NCI-H1105 treated with DMSO at 0.1 percent for 48 hours (cell line): ENCODE measurements at regions not wholly inside any gene's neighbourhood (a gene's known extent, or its start where the extent isn't known, plus 50 kb on each side); places are given as distances from the start of the nearest gene placed in this dataset.

ENCODE experiments used
- DNase-seq: peaks from one replicate; lab custom pipeline; 2025; lab: John Stamatoyannopoulos, UW

GRCh38 chr2:43086451-43087221 lies 139.8 kb downstream of the ZFP36L2 start:
- DNase-seq: no peak

GRCh38 chr2:43085929-43086328 lies 140.5 kb downstream of the ZFP36L2 start:
- no peak for DNase-seq

GRCh38 chr2:43085505-43085904 lies 140.9 kb downstream of the ZFP36L2 start:
- no peak for DNase-seq

- no peak for DNase-seq
These were observed 141.7 kb downstream of the ZFP36L2 start for GRCh38 chr2:43084699-43085091.

- DNase-seq: no peak
These were observed 142.4 kb downstream of the ZFP36L2 start for GRCh38 chr2:43083710-43084698.

- no peak for DNase-seq
These were observed 143.3 kb downstream of the ZFP36L2 start for GRCh38 chr2:43082903-43083677.

GRCh38 chr2:43082111-43082894 lies 144.1 kb downstream of the ZFP36L2 start:
- DNase-seq: no peak

GRCh38 chr2:43081131-43081765 lies 145.2 kb downstream of the ZFP36L2 start:
- no peak for DNase-seq

GRCh38 chr2:43080571-43081021 lies 145.8 kb downstream of the ZFP36L2 start:
- no peak for DNase-seq

GRCh38 chr2:43078781-43079755 lies 147.3 kb downstream of the ZFP36L2 start:
- no peak for DNase-seq

GRCh38 chr2:43078301-43078700 lies 148.1 kb downstream of the ZFP36L2 start:
- no peak for DNase-seq

GRCh38 chr2:43077876-43078275 lies 148.5 kb downstream of the ZFP36L2 start:
- no peak for DNase-seq

- DNase-seq: no peak
These were observed 149.7 kb downstream of the ZFP36L2 start for GRCh38 chr2:43076676-43077075.

GRCh38 chr2:43075811-43076585 lies 150.4 kb downstream of the ZFP36L2 start:
- DNase-seq: no peak

GRCh38 chr2:43075054-43075593 lies 151.3 kb downstream of the ZFP36L2 start:
- no peak for DNase-seq

GRCh38 chr2:43074592-43075053 lies 151.8 kb downstream of the ZFP36L2 start:
- DNase-seq: no peak

- DNase-seq: no peak
These were observed 152.4 kb downstream of the ZFP36L2 start for GRCh38 chr2:43074052-43074451.

- no peak for DNase-seq
These were observed 153.0 kb downstream of the ZFP36L2 start for GRCh38 chr2:43073401-43073825.
